ENCODE measurements at regions not wholly inside any gene's neighbourhood (a gene's known extent, or its start where the extent isn't known, plus 50 kb on each side); places are given as distances from the start of the nearest gene placed in this dataset.

GRCh38 chr7:26599982-26600381 lies 264.4 kb downstream of the SKAP2 start:
- Mint-ChIP-seq H3K4me1 (ENCODE audit: low read depth) (no peaks in the 10 kb centered on the region), H3K36me3 (ENCODE audit: low read depth) (no peaks in the 10 kb centered on the region), H3K27ac (no peak overlapping the region), H3K9me3 (no peaks in the 10 kb centered on the region), H3K4me3 (no peak overlapping the region), H3K27me3 (peaks cover 8% of the 10 kb centered on the region)
- POLR2A ChIA-PET = no interaction called here
- CTCF ChIA-PET = no interaction called here
- TF ChIP-seq, protein P1, sequence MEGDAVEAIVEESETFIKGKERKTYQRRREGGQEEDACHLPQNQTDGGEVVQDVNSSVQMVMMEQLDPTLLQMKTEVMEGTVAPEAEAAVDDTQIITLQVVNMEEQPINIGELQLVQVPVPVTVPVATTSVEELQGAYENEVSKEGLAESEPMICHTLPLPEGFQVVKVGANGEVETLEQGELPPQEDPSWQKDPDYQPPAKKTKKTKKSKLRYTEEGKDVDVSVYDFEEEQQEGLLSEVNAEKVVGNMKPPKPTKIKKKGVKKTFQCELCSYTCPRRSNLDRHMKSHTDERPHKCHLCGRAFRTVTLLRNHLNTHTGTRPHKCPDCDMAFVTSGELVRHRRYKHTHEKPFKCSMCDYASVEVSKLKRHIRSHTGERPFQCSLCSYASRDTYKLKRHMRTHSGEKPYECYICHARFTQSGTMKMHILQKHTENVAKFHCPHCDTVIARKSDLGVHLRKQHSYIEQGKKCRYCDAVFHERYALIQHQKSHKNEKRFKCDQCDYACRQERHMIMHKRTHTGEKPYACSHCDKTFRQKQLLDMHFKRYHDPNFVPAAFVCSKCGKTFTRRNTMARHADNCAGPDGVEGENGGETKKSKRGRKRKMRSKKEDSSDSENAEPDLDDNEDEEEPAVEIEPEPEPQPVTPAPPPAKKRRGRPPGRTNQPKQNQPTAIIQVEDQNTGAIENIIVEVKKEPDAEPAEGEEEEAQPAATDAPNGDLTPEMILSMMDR (IDR thresholded peaks at IDR 0.05) = no peak
- DNase-seq = no peak
- ATAC-seq = no peak
- intact Hi-C loops (cut with micrococcal nuclease) = no loop called here

DNA sequence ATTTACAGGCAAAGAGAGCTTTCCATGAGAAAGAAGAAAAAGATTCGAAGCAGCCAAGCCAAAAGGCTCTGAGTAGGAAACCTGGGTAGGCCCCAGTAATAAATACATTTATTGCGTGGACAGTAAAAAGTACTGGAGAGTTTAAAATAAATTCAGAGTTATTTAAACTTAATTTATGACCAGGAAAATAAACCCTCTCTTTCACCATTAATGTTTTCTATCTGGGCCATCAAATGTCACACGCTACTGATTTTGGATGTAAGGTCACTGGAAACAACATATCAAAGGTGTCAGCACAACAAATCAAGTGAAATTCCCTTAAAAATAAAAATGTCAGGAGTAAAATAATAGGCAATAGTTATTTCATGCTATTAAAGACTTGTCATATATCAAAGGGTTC lies 264.0 kb downstream of the SKAP2 start:
- H3K36me3 Mint-ChIP-seq (ENCODE audit: low read depth) = no peaks in the 10 kb centered on the region
- ATAC-seq (no peak), DNase-seq (no peak)
- no peaks in the 10 kb centered on the region for H3K9me3 Mint-ChIP-seq
- CTCF ChIA-PET = no interaction called here
- H3K4me1 Mint-ChIP-seq (ENCODE audit: low read depth) = no peaks in the 10 kb centered on the region
- H3K4me3 Mint-ChIP-seq = no peak overlapping the region
- H3K27me3 Mint-ChIP-seq = peaks cover 9% of the 10 kb centered on the region
- intact Hi-C loops (cut with micrococcal nuclease) = no loop called here
- POLR2A ChIA-PET = no interaction called here
- TF ChIP-seq, protein P1 (IDR thresholded peaks at IDR 0.05) = no peak
- no peak overlapping the region for H3K27ac Mint-ChIP-seq

DNA sequence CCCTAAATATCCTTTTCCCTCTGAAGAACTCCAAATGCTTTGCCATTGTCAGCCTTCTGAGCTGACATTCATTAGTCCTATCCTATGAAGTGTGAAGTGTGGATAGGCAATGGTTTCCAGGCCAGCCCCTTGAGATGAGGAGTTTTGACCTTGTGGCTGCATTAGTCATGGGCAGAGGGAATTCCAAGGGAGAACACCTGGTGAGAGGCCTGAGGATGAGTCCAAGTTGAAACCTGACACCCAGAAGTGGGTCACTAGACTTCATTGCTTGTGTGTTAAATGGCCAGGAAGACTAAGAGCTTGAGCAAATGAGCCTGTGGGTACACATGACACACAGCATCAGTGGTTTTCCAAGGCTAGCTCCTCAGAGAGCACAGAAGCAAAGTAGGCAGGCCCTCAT lies 260.8 kb downstream of the SKAP2 start:
- Mint-ChIP-seq H3K9me3 (no peaks in the 10 kb centered on the region), H3K27ac (no peak overlapping the region), H3K36me3 (ENCODE audit: low read depth) (no peaks in the 10 kb centered on the region), H3K27me3 (peaks cover 15% of the 10 kb centered on the region), H3K4me1 (ENCODE audit: low read depth) (no peaks in the 10 kb centered on the region), H3K4me3 (no peak overlapping the region)
- ChIA-PET CTCF (no interaction called here), POLR2A (no interaction called here)
- TF ChIP-seq, protein P1 (IDR thresholded peaks at IDR 0.05) = no peak
- no peak for DNase-seq
- intact Hi-C loops (cut with micrococcal nuclease) = no loop called here
- ATAC-seq = no peak

- Mint-ChIP-seq H3K27ac (no peak overlapping the region), H3K27me3 (peaks cover 11% of the 10 kb centered on the region), H3K9me3 (no peaks in the 10 kb centered on the region), H3K36me3 (ENCODE audit: low read depth) (no peaks in the 10 kb centered on the region), H3K4me3 (no peak overlapping the region), H3K4me1 (ENCODE audit: low read depth) (no peaks in the 10 kb centered on the region)
- TF ChIP-seq, protein P1 (IDR thresholded peaks at IDR 0.05) = no peak
- intact Hi-C loops (cut with micrococcal nuclease) = no loop called here
- POLR2A ChIA-PET = no interaction called here
- DNase-seq (no peak), ATAC-seq (no peak)
- CTCF ChIA-PET = no interaction called here
Observed at GRCh38 chr7:26608402-26608801, 256.0 kb downstream of the SKAP2 start.

DNA sequence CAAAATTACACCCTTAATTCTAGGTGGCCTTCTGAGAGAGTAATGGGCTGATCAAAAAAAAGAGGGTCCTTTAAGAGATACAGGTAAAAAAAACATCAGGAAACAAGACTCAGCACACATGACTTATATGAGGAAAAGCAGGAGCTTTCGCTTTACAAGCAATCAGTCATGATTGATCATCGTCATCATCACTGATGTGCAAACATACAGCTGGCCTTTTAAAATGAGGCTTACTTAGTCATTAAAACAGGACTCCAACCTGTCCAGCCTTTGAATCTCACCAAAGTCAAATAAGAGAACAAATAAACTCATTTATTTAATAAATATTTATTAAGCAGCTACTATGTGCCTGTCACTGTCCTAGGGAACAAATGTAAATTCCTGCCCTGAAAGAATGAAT lies 255.3 kb downstream of the SKAP2 start:
- ATAC-seq (no peak), DNase-seq (no peak)
- Mint-ChIP-seq H3K36me3 (ENCODE audit: low read depth) (no peaks in the 10 kb centered on the region), H3K9me3 (no peaks in the 10 kb centered on the region), H3K4me3 (no peak overlapping the region), H3K27ac (no peak overlapping the region), H3K27me3 (peaks cover 11% of the 10 kb centered on the region), H3K4me1 (ENCODE audit: low read depth) (no peaks in the 10 kb centered on the region)
- ChIA-PET CTCF (no interaction called here), POLR2A (no interaction called here)
- TF ChIP-seq, protein P1 (IDR thresholded peaks at IDR 0.05) = no peak
- intact Hi-C loops (cut with micrococcal nuclease) = no loop called here

Measured in activated CD8-positive, alpha-beta T cell treated with anti-CD3 and anti-CD28 coated beads for 36 hours (primary cell).